GM19023 (cell line): ENCODE measurements at regions not wholly inside any gene's neighbourhood (a gene's known extent, or its start where the extent isn't known, plus 50 kb on each side); places are given as distances from the start of the nearest gene placed in this dataset.

Experiments
- ATAC-seq: cut with Tn5 transposase; IDR thresholded peaks from one replicate; pipeline ENCODE4 v1.9.1; 2021; ENCODE audit warnings: mild to moderate bottlenecking, moderate library complexity; ENCODE audit not compliant: unreplicated experiment

- ATAC-seq, result no peak
Observed at GRCh38 chr5:23007762-23008161, 154.6 kb upstream of the CDH12 start.

- no peak for ATAC-seq
Observed at GRCh38 chr5:23007236-23007635, 154.1 kb upstream of the CDH12 start.

DNA sequence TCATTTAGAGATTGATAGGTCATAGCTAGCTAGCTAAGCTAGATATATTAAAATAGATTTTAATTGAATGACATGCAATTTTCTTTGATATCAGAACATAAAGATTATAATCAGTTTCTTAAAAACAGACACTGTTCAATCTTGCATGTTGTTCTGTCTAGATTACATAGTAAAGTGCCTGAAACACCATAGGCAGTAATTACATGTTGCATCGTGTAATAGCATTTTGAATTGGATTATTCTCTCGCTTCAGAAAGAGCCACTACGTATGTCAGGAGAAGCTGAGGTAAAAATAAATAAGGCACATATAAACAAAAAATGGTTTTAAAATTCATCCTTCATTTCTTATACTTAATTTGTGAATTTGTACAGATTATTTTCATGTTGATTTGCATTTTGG, 148.0 kb upstream of the CDH12 start:
- no peak for ATAC-seq

- ATAC-seq, result no peak
Observed at GRCh38 chr5:22998774-22999173, 145.6 kb upstream of the CDH12 start.

GRCh38 chr5:22998362-22998761, 145.2 kb upstream of the CDH12 start:
- ATAC-seq, result no peak

DNA sequence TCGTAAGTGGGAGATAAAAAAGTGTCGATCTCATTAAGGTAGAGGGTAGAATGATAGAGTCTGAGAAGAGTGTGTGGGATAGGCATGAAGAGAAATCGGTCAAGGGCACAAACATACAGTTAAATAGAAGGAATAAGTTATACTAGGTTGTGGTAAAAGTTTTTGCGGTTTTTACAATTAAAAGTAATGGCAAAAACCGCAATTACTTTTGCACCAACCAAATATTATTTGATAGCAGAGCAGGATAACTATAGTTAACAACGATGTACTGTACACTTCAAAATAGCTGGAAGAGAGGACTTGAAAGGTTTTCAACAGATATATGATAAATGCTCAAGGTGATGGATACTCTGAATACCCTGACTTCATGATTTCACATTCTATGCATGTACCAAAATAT, 135.8 kb upstream of the CDH12 start:
- ATAC-seq, result no peak

- no peak for ATAC-seq
Observed at GRCh38 chr5:22986281-22986680, 133.1 kb upstream of the CDH12 start.

DNA sequence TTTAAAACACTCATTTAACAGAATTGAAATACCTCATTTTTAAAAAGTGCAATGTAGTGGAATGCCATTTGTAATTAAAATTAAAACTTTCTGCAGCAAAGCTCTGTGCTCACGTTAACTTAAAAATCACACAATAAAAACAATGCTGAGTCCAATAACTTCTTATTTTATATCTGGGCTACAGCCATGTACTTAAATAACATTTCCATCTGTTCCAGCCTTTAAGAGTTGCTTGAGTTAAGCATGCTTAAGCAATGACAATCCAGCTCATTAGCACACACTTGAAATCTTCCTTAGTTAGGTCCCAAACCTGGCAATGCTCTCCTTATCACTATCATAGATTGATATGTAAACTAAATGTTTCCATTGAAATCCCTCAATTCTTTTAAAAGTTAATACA, 132.3 kb upstream of the CDH12 start:
- ATAC-seq, result no peak

DNA sequence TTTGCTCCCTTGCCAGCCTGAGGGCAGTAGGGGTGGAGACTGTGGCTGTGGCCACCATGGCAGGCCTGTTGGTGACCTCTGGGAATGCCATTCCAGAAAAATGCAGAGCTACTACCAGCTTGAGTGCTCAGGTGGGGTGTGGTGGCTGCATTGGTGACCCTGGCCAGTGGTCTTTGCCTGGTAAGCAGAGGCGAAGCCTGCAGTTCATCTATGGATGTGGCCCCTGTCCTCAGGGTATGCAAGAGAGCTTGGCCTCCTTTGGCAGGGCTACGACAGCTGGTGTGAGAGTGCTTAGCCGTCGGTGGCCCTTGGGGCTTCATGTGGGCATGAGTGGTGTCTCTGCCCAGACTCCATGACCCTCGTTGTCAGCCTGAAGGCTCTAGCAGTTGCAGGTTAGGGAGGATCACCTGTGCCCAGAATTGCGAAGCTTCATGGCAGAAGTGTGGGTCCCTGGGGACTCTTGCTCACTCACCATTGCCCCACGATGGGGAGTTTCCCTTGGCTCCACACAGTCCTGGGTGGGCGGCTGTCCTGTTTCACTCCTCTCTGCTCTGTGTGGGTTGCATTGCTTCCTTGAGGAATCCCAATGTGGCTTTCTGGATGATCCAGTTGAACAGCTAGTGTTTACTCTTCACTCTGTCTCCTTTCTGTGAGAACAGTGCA, 117.9 kb upstream of the CDH12 start:
- ATAC-seq, result no peak

- ATAC-seq, result no peak
Observed at GRCh38 chr5:22970491-22970890, 117.3 kb upstream of the CDH12 start.

DNA sequence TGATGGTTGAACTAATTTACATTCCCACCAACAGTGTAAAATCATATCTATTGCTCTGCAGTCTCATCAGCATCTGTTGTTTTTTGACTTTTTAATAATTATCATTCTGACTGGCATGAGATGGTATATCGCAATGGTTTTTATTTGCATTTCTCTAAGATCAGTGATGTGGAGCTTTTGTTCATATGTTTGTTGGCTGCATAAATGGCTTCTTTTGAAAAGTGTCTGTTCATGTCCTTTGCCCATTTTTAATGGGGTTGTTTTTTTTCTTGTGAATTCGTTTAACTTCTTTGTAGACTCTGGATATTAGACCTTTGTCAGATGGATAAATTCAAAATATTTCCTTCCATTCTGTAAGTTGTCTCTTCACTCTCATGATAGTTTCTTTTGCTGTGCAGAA, 115.2 kb upstream of the CDH12 start:
- no peak for ATAC-seq

DNA sequence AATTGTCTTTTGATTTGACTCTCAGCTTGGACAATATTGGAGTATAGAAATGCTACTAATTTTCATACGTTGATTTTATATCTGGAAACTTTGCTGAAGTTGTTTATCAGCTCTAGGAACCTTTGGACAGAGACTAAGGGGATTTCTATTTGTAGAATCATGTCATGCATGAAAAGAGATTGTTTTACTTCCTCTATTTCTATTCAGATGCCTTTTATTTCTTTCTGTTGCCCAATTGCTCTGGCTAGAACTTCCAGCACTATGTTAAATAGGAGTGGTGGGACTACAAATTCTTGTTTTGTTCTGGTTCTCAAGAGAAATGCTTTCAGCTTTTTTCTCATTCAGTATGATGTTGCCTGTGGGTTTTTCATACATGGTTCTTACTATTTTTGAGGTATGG, 112.8 kb upstream of the CDH12 start:
- no peak for ATAC-seq

GRCh38 chr5:22964632-22965031, 111.5 kb upstream of the CDH12 start:
- ATAC-seq, result no peak

GRCh38 chr5:22958462-22959262, 105.5 kb upstream of the CDH12 start:
- ATAC-seq, result no peak

DNA sequence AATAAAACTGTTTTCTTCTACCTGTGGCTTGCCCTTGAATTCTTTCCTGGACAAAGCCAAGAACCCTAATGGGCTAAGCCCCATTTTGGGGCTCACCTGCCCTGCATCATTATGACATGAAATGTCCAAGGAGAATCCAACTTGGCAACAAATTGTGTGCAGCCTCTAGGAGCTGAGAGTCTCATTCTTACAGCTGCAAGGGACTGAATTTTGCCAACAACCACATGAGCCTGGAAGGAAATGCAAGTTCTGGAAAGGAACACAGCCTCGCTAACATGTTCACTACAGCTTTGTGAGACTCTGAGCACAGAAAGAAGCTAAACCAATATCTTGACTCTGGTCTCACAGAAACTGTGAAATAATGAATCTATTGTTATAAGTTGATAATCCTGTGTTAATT, 94.8 kb upstream of the CDH12 start:
- no peak for ATAC-seq

DNA sequence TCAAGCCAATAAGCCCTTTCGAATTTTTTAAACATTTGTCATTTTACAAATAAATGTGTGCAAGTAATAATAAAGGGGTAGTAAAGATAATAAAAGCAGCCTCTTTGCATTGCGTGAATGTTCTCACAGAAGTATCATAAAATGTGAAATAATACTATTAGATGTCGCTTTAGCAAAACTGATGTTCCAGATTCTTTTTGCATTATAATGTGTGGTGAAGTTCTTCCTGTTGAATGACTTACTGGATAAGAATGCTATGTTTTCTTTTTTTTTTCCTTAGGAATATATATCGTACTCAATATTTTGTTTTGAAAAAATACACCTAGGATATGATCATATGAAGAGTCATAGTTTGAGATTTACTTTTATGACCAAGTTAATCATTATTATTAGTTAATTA, 85.2 kb upstream of the CDH12 start:
- ATAC-seq, result no peak

GRCh38 chr5:22928821-22929482, 75.8 kb upstream of the CDH12 start:
- ATAC-seq, result no peak

DNA sequence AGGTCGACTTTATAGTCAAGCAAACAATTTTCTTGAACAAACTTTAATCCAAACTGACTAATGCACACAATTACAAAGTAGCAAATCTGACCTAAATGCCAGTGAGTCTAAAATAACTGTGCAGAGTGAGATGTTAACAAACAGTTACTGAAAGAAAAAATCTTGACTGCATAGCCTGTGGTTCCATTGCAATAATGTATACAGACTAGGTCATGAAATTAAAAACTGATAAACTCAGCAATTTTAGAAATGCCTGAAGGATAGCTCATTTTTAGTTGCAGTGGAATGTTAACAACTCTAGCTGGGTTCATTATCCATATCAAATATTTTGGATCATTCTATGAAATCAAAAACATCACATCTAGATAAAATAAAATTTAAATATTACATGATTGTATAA, 73.4 kb upstream of the CDH12 start:
- no peak for ATAC-seq

DNA sequence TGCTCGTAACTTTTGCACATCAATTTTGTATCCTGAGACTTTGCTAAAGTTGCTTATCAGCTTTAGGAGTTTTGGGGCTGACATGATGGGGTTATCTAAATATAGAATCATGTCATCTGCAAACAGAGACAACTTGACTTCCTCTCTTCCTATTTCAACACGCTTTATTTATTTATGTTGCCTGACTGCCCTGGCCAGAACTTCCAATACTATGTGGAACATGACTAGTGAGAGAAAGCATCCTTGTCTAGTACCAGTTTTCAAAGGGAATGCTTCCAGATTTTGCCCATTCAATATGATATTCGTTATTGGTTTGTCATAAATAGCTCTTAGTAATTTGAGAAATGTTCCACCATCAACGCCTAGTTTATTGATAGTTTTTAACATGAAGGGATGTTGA, 65.4 kb upstream of the CDH12 start:
- ATAC-seq, result no peak

DNA sequence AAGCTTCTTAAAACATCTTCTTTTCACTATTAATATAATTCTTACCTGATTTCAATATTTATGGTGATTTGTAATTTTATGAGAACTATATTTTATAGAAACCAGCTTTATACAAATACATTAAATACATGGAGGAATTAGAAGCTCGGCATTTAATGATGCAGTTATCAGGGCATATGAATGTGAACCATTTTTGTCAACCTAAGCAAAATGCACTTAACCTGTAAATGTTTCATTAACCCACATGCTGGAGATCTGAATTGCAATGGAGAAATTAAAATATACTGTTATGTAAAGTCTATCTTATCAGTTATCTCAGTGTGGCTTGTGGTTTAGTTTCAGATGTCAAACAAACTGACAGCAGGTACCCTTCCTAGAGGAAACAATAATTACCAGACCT, 63.2 kb upstream of the CDH12 start:
- ATAC-seq, result no peak

- ATAC-seq, result no peak
Observed at GRCh38 chr5:22911019-22911418, 57.9 kb upstream of the CDH12 start.

DNA sequence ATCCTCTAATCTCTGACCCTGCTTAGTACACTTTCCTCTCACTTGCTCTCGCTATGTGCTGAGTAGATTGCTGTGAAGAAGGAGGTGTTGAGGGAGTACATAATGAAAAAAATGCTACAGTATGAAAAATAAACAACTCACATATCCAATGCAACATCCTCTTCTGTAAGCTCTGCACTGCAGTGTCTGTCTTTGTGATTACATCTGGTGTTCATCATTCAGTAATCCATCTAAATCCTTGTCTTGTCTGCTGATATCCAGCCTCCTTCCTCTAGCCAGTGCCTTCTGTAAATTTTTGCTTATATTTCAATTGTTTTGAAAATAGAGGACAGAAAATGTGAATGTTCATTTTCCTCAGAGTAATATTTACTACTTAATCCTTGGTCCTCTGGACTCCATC, 57.4 kb upstream of the CDH12 start:
- no peak for ATAC-seq
